HG03439 (cell line): ENCODE measurements at regions not wholly inside any gene's neighbourhood (a gene's known extent, or its start where the extent isn't known, plus 50 kb on each side); places are given as distances from the start of the nearest gene placed in this dataset.

Experiments
- ATAC-seq: cut with Tn5 transposase; IDR thresholded peaks from one replicate; pipeline ENCODE4 v1.9.1; 2021; ENCODE audit warnings: mild to moderate bottlenecking, moderate library complexity; ENCODE audit not compliant: unreplicated experiment

DNA sequence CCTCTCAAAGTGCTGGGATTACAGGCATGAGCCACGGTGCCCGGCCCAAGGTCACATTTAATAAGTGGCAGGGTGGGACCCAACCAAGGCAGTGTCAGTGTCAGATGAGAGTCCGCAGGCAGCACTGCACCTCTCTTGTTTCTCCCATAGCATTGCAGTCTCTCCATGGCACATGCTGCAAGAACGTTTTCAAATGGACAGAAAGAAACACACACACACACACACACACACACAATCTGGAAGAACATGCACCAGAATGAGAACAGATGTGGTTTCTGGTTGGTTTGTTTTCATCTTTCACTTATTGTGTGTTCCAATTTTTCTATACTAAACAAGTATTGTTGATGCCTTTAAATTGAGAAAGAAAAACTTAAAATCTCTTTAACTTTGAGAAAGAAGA lies 126.5 kb downstream of the SYF2 start:
- ATAC-seq = no peak

- no peak for ATAC-seq
Measured at GRCh38 chr1:25104932-25105561, 127.3 kb downstream of the SYF2 start.

DNA sequence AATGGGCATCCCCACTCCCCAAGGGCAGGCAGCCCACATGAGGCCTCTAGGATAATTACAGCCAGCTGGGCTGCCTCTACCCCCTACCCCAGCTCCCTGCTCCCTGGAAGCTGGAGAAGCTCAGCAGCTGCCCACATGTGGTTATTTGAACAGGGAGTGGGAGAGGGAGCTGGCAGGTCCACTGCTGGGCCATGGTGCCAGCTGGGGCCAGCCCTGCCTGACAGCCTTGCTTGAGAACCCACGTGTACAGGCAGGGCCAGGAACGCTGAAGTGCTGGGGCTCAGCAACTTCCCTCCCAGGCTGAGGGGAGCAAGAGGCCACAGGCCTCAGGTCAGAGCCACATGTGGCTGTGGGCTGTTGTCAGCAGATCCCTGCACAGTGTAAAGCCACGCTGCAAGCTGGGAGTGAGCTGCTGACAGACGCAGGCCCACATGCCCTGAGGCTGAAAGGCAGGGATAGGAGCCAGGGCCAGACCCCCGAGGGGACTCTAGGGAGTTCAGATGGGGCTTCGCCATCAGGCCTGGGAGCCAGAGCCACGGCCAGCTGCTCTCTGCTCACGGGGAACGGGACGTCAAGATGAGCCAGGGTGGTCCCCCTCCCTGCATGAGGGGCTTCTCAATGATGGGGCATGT lies 129.0 kb downstream of the SYF2 start:
- ATAC-seq = no peak

- no peak for ATAC-seq
Measured at GRCh38 chr1:25100151-25100833, 132.0 kb downstream of the SYF2 start.

GRCh38 chr1:25099343-25099951 lies 132.9 kb downstream of the SYF2 start:
- ATAC-seq = no peak

- no peak for ATAC-seq
Measured at GRCh38 chr1:25098717-25099116, 133.6 kb downstream of the SYF2 start.

- no peak for ATAC-seq
Measured at GRCh38 chr1:25096307-25097150, 135.8 kb downstream of the SYF2 start.

DNA sequence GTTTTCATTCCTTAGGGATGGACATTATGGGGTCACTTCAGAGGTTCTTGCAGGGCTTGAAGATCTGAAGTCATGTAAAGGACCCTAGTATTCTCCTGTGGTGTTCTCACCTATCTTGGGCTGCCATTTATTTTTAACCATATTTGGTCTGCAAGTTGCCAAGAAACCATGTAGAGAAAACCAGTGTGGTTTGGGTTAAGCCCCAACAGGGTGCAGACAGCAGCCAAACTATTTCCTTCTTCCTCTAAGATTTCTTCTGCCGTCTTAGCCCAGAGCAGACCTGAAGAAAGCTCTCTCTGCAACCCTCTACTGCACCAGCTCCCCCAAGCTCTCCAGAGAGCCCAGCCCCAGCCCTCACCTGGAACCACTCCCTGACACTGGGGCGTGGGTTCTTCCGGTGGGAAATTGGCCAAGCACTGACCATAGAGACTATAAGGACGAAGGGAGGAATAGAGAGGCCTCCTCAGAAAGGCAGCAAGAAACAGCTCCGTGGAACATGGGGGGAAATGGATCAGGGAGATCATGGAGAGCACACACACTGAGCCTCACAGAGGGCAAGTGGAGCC lies 136.6 kb downstream of the SYF2 start:
- no peak for ATAC-seq

- ATAC-seq = no peak
Measured at GRCh38 chr1:25094995-25095394, 137.3 kb downstream of the SYF2 start.

GRCh38 chr1:25094229-25094628 lies 138.1 kb downstream of the SYF2 start:
- ATAC-seq = no peak

DNA sequence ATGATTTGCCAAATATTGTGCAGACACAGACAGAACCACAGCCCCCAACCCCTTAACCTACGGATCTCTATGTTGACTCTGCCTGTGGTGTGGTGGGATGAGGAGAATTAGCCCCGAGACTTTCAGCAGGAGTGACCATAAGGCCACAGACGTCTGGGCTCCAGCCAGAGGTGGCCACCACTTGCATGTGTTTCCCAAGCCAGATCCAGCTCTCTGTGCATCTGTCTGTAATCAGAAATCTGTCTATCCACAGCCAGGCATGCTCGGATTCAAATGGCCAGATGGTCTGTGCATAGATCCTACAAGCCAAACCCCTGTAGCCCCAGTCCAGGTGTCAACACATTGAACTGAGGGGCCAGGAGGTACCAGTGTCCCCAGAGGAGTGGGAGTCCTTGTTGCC lies 140.6 kb downstream of the SYF2 start:
- ATAC-seq = no peak

DNA sequence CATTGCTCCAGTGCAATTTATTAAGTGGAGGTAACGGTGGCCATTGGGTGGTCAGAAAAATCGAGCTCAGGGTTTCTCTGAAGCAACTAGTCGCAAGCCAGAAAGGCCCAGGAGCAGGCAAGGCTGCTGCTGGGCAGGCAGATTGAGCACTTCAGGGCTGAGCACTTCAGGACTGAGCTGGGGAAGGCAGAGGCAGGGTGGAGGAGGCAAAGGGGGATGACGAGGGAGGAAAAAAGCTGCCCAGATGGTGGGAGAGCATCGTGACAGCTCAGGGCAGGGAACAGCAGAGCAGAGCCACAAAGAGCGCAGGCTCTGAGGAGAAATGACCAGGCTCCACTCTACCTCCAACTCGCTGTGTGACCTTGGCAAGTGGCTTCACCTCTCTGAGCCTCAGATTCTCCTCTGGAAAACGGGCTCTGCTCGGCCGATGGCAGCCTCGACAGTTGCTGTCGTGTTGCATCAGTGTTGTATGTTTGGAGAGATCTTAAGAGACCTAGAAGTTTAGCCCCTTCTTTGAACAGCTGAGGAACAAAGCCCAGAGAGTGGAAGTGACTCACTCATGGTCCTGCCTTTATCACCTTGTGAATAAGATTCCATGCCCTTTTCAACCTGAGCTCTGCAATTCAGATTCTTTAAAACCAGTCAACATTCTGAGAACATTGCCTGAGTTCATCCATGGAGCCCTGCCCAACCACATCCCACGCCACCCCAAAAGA lies 141.4 kb downstream of the SYF2 start:
- no peak for ATAC-seq

DNA sequence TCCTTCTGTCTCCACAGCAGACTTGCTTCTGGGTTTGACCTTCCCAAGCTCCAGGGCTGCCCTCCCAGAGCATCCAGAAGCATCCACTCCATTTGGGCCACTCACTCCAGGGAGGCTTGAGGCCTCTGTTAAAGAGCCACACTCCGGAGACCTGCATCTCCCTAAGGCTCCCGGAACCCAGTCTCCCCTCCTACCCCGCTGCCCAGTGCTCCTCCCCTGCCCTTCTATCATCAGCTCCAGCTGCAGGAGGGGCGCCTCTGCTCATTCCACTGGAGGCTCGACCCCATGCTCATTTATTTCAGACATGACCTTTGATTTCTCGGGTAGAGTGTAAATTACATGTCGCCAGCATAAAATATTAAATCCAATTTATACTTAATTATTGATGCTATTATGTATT lies 142.5 kb downstream of the SYF2 start:
- ATAC-seq = no peak

DNA sequence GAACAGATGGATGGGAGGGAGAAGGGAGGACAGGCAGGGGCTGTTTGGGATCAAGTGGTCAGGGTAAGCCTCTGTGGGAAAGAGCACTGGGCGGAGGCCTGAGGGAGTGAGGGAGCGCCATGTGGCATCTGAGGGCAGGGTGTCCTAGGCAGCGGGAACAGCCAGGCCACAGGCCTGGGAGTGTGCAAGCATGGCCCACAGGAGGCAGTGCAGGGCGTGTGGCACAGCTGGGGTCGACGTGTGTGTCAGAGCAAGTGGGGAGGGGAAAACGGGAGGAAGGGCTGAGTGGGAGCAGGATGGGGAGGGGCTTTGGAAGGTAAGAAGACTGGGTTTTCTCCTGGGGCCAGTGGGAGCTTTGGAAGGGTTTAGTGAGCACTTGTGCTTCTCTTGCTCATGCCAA lies 143.4 kb downstream of the SYF2 start:
- ATAC-seq = no peak

- no peak for ATAC-seq
Measured at GRCh38 chr1:25088180-25088701, 144.1 kb downstream of the SYF2 start.

DNA sequence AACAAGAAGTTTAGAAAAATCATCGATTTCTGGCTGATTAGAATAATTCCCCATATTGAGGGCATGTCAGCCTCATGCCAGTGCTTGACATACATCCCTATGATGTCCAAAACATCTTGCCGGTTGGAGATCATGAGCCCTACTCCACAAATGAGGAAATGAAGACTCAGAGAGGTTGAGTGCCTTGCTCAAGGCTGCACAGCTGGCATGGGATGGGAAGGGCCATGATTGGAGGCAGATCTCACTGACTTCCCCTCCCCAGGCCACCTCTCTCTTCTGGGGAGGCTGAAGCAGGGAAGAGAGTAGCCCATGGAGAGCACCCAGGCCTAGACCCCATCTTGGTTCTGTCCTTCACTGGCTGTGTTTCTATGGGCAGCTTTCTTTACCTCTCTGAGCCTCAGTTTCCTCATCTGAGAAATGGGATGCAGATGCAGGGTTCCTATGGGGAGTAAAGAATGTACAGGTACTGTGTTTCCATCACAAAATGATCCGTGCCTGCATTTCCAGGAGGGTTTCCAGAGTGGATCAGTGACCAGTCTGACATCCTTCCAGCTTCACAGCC lies 145.7 kb downstream of the SYF2 start:
- no peak for ATAC-seq

DNA sequence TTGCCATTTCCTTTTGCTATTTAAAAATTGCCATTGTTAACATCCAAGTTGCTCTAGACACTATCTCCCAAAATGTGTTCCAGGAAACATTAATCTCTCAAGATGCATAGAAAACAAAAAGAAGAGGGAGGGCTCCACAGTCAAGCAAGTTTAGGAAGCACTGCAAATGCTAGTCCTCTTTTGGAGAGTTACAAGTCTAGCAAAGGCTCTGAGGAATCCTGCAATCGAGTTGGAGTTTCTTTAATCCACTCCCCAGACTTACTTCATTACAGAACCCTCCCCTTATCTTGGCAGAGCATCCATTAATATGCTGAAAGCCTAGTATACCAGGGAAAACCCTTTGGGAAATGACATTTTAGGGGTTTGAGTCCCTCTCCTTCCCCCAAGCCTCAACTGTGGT lies 147.9 kb downstream of the SYF2 start:
- no peak for ATAC-seq

DNA sequence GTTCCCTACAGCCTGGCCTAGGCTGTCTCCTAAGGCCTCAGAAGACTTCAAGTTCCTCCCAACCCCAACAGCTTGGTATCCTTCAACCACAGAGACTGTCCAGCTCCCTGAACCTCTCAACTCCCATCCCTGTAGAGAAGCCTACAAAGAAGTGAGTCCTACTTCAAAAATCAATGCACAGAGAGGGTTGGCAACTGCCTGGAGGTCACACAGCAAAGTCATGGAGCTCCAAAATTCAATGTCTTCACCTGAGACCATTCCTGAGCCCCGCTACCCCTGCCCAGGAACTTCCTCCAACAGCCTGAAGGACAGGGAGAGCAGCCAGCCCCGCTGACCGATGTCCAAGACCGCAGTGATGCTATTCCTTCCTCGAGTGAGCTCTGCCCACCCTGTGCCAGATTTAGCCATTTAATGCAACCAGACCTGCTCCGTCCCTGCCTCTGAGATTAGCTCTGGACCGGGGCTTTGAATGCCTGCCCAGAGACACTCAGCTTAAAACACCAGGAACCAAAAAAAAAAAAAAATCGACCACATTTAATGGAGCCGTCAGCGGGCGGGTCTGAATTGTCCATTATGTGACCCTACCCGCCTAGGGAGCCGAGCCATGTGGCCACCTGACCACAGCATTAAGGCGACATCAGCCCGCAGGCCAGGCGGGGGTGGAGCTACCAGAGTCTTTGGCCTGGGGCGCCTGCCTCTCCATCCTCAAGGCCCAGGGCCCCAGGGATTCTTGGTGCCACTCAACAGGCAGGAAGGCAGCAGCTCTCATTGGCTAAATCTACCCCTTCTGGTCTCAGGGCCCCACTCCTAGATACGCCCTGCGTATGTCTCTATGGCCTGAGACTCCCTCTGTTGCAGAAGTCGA lies 148.6 kb downstream of the SYF2 start:
- ATAC-seq = no peak

GRCh38 chr1:25082995-25083394 lies 149.3 kb downstream of the SYF2 start:
- ATAC-seq = no peak
